Activated CD4-positive, alpha-beta T cell treated with anti-CD3 and anti-CD28 coated beads, Interleukin-2, amount 50 U/mL, for 4 hours (primary cell): ENCODE measurements at regions not wholly inside any gene's neighbourhood (a gene's known extent, or its start where the extent isn't known, plus 50 kb on each side); places are given as distances from the start of the nearest gene placed in this dataset.

ENCODE experiments used
- DNase-seq, 2 experiments: peaks; one replicate each; pipeline ENCODE4 v3.0.0-alpha.2; 2020

GRCh38 chr11:70631624-70632047 lies 233.3 kb downstream of the CTTN start:
- no peak for DNase-seq

- DNase-seq, result no peak
Measured at GRCh38 chr11:70633610-70634009, 235.3 kb downstream of the CTTN start.

DNA sequence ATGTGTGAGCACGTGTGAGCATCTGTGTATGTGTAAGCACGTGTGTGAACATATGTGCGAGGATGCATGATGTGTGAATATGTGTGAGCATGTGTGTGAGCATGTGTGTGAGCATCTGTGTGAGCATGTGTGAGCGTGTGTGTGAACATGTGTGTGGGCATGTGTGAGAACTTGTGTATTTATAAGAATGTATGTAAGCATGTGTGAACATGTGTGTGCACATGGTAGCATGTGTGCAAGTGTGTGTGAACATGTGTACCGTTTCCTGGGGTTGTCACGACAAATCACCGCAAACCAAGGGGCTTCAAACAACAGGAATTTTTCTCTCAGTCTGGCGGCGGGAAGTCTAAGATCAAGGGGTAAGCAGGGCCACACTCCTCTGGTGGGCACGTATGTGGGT lies 238.3 kb downstream of the CTTN start:
- DNase-seq, result no peak

GRCh38 chr11:70637186-70637800 lies 239.0 kb downstream of the CTTN start:
- DNase-seq, result no peak

DNA sequence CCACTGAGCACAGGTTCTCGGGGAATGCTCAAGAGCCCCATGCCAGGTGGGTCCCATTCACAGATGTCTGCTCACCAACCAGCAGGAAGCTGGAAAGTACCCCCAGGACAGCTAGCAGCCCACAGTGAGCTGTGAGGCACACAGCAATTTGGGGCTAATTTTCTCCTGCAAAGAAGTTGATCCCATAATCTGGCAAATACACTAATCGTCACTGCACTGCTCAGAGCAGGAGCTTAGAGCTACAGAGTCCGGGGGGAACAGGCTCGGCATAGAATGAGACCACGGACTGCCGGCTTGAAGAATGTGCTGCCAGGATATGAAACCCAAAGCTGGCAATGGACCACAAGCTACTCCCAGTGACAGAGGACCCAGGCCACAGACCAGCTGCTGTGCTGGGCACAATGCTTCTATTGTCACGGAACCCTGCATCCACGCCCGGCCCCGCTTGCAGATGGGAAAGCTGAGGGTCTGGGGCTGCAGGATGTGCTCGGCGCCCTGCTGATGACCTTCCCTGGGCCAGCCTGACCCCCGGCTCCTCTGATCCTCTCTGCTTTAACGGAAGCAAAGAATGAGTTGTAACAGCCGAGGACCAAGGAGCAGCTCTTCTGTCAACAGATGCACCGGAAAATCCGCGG lies 239.7 kb downstream of the CTTN start:
- DNase-seq, result no peak

GRCh38 chr11:70640408-70640807 lies 242.1 kb downstream of the CTTN start:
- DNase-seq, result no peak

- no peak for DNase-seq
Measured at GRCh38 chr11:70641369-70641768, 243.0 kb downstream of the CTTN start.

DNA sequence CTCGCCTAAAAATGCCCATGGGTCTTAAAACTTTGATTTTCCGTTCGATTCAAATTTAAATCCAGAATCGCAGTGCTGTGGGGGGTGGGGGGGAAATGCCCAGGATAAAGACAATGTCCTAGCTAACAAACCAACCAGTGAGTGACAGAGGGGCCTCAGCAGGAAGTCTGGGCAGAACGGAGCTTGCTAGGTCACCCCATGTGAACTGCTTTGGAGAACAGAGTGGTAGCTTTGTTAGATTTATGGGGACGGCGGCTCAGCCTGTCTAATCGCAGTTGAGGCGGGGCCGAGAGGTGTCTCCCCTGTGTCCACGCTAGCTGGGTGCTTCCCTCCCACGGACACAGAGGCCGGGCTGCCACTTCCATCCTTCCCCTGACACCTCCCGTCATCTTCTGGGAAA lies 243.9 kb downstream of the CTTN start:
- no peak for DNase-seq

DNA sequence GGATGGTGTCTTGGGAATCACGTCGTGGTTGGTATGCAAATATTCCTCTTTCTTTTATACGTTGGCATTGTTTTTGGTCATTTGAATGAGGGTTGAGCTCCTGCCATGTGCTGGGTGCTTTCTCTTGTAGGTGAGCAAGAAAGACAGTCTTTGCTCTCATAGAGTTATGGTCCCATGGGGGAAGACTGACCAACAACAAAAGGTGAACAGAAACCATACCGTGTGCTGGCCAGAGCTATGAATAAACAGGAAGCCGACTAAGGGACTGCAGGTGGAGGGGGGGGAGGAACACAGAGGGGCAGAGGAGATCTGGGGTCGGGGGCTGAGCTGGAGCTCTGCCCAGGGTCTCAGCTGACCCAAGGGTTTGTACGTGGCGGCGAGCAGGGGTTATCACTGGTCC lies 245.3 kb downstream of the CTTN start:
- DNase-seq, result no peak

DNA sequence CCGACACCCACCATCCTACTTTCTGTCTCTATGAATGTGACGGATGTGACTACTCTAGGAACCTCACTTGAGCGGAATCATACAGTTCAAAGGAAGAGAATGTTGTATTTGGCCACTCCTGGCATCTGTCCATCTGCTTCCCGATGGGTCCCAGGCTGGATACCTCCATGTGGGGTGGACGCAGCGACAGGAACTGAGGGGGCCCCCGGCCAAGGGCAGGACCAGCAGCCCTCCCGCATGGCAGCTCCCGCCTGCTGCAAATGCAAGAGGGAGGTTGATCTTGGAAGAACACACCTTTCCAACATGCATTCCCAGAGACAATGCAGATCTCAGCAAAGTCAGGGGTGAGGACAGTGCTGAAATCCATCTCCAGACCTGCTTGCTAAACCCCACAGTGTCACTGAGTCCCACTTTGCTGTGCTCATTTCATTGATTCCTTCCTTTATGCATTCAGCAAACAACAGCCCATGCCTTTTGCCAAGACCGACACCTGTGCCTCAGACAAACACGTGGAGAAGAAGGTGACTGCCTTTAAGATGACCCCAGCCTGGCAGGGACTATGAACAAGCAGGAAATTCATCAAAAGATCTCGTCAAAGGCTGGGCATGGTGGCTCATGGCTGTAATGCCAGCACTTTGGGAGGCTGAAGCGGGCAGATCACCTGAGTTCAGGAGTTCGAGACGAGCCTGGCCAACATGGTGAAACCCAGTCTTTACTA lies 246.2 kb downstream of the CTTN start:
- no peak for DNase-seq

- DNase-seq, result no peak
Measured at GRCh38 chr11:70645537-70645936, 247.2 kb downstream of the CTTN start.

GRCh38 chr11:70646272-70647049 lies 248.1 kb downstream of the CTTN start:
- no peak for DNase-seq

DNA sequence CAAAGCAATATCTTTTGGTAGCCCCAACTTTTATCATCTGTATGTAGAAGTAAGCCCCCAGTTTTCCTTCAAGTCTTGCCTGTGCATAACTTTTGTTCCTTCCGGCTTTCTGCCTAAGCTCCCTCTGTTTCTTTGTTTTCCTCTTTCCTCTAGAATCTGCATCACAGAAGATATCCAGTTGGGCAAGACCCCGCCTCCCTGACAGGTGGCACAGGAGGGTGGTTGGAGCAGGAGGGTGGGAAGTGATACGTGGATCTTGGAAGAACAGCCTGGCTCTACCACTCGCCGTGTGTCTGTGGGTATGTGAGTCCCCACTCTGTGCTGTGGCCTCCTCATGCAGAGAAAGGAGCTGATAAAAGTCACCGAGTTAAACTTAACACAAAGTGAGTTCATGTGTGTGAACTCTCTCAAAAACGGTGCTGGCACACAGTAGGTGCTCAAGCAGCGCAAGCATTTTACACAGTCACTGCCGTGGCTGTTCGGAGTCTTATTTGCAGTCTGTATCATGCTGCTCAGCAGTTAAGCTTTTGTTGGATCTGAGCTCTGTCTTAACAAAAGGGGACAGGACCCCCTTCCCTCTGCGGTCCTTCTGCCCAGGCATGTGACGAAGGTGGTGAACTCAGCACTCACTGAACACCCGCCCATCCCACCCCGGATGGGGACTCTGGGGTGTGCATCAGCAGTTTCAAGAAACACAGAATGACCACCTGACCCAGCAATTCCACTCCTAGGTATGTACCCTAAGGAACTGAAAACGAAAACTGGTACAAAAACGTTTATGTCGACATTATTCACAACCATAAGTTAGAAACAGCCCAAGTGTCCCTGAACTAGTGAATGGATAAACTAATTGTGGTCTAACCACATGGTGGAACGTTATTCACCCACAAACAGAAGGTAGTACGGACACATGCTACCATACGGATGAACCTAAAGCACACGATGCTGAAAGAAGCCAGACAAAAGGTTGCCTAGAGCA lies 249.1 kb downstream of the CTTN start:
- no peak for DNase-seq

- DNase-seq, result no peak
Measured at GRCh38 chr11:70650075-70650909, 252.0 kb downstream of the CTTN start.

DNA sequence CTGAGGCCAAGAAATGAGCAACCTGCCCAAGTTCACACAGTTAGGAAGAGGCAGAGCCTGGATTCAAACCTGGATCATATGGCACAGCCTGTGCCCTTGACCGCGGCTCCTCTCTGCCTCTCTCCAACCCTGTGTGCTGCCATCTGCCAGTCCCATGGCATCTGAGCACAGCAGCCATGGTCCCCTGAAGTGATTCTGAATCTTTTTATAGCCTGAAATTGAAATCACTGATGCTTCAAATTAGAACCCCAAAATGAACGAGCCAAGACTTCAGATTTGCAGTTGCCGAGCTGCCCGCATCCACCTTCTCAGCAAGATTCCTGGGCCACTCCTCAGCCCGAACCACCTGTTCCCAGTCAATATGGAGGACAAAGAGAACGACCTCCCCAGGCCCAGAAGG lies 252.7 kb downstream of the CTTN start:
- no peak for DNase-seq

DNA sequence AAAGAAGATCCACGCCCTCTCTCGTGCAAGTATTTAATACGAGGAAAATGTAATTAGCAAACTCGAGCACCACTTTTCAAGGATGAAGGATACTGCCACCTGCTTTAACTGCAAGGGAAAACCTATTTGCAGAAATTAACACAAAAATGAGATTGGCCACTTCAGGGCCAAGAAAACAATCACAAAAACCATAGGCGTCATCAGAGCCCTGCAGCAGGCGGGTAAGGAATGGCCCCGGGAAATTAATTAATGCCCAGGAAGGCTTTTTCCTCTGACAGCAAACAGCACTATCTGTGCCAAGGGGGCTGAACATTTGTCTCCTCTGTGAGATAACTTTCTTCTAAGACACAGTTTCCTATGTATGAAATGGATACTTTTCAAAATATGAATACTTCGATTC lies 255.7 kb downstream of the CTTN start:
- DNase-seq, result no peak

- no peak for DNase-seq
Measured at GRCh38 chr11:70655816-70656215, 257.5 kb downstream of the CTTN start.

DNA sequence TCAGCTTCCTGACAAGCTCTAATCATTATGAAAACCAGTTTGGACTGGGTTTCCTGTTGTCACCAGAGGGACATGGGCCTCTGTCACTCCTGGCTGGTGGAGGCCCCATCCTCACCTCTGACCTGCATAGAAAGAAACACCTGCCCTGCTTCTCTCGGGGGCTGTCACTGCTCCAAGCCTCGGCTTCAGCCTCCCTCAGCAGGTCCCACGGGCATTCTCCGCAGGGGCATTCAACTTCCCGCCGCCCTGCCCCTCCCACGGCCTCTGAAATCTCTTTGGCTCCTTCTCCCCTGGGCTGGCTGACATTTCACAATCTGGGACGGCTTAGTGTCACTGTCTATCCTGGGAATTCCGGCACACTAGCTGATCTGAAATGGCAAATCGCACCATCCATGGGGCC lies 257.9 kb downstream of the CTTN start:
- no peak for DNase-seq

DNA sequence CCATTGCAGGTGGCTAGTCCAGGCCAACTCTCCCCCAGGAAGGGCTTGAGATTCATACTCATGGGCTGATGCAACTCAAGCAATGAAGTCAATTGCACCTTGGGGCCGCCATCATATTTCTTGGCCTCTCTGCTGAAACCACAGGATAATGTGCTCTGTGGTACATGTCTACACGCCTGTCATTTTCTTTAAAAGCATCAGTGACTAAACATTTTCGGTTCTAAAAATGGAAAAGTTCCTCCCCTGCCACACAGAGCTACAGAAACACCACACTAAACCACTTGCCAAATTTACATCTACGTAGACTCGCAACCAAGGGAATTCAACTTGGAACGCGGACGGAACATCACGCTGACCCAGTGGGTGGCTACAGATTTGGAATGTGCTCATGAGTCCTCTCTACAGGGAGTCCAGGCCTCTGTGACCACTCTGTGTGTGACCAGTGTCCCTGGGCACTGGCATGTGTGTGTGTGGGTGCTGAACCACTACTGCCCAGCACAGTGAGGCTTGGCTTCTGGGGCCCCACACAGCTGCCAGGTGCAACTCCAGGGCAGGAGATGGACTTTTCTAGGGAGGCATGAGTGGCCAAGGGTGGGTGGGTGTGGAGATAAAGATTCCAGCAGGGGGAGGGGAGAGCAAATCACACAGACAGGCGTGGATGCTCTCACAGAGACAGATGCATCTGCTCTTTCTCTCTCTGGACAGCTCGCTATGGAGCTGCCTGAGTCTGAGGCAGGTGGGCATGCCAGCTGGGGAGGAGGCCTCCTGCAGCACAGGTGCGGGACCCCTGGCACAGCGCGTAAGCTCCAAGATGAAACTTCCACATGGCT lies 261.9 kb downstream of the CTTN start:
- DNase-seq, result no peak

GRCh38 chr11:70660889-70661197 lies 262.5 kb downstream of the CTTN start:
- DNase-seq, result no peak
